GM19455 (cell line): ENCODE measurements at regions not wholly inside any gene's neighbourhood (a gene's known extent, or its start where the extent isn't known, plus 50 kb on each side); places are given as distances from the start of the nearest gene placed in this dataset.

Experiments
- ATAC-seq: cut with Tn5 transposase; IDR thresholded peaks from one replicate; pipeline ENCODE4 v1.9.1; 2021; ENCODE audit not compliant: unreplicated experiment

- no peak for ATAC-seq
Measured at GRCh38 chr15:96011136-96011535, 319.4 kb upstream of the NR2F2 start.

- no peak for ATAC-seq
Measured at GRCh38 chr15:96014939-96015338, 315.6 kb upstream of the NR2F2 start.

GRCh38 chr15:96019114-96019513 lies 311.4 kb upstream of the NR2F2 start:
- ATAC-seq = no peak

GRCh38 chr15:96020133-96020532 lies 310.4 kb upstream of the NR2F2 start:
- no peak for ATAC-seq

- no peak for ATAC-seq
Measured at GRCh38 chr15:96020797-96021196, 309.7 kb upstream of the NR2F2 start.

- ATAC-seq = no peak
Measured at GRCh38 chr15:96023081-96023480, 307.4 kb upstream of the NR2F2 start.

GRCh38 chr15:96027501-96027900 lies 303.0 kb upstream of the NR2F2 start:
- ATAC-seq = no peak

- no peak for ATAC-seq
Measured at GRCh38 chr15:96028620-96029019, 301.9 kb upstream of the NR2F2 start.

- no peak for ATAC-seq
Measured at GRCh38 chr15:96029172-96029571, 301.3 kb upstream of the NR2F2 start.

GRCh38 chr15:96031426-96032110 lies 298.9 kb upstream of the NR2F2 start:
- ATAC-seq = no peak

- ATAC-seq = no peak
Measured at GRCh38 chr15:96035091-96035490, 295.4 kb upstream of the NR2F2 start.

GRCh38 chr15:96035635-96036034 lies 294.9 kb upstream of the NR2F2 start:
- no peak for ATAC-seq

GRCh38 chr15:96037584-96037983 lies 292.9 kb upstream of the NR2F2 start:
- no peak for ATAC-seq

GRCh38 chr15:96038131-96038530 lies 292.4 kb upstream of the NR2F2 start:
- no peak for ATAC-seq

- no peak for ATAC-seq
Measured at GRCh38 chr15:96038650-96039049, 291.9 kb upstream of the NR2F2 start.

GRCh38 chr15:96041982-96042733 lies 288.3 kb upstream of the NR2F2 start:
- no peak for ATAC-seq

- peak; percentile 74 for ATAC-seq
Measured at GRCh38 chr15:96042734-96043224, 287.7 kb upstream of the NR2F2 start.

- no peak for ATAC-seq
Measured at GRCh38 chr15:96043591-96044171, 286.8 kb upstream of the NR2F2 start.

- no peak for ATAC-seq
Measured at GRCh38 chr15:96046620-96047240, 283.8 kb upstream of the NR2F2 start.

- no peak for ATAC-seq
Measured at GRCh38 chr15:96047255-96047931, 283.1 kb upstream of the NR2F2 start.

GRCh38 chr15:96049323-96049722 lies 281.2 kb upstream of the NR2F2 start:
- ATAC-seq = no peak
